ENCODE measurements at regions not wholly inside any gene's neighbourhood (a gene's known extent, or its start where the extent isn't known, plus 50 kb on each side); places are given as distances from the start of the nearest gene placed in this dataset.

DNA sequence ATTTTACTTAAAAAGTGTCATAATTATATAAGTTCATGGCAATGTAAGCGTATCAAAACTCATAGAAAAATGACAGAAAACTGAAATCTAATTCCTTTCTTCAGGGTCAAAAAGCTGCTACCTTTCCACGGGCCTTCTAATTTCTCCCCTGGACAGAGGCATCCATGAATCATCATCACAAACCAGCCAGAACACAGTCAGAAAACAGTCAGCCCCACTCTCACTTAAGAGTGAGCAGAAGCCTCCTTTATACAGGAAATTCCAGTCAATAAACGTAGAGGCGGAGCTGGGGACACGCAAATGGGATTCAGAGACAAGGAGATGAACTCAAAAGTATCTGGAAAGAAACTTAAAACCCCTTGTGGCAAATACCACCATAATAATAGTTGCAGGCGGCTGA is 54.2 kb upstream of the ABCC4 start:
- TF ChIP-seq STAT6 (CRISPR knock-in tag; conservative IDR thresholded peaks at IDR 0.05; ENCODE audit: low read depth) = no peak
- TF ChIP-seq, protein P1, sequence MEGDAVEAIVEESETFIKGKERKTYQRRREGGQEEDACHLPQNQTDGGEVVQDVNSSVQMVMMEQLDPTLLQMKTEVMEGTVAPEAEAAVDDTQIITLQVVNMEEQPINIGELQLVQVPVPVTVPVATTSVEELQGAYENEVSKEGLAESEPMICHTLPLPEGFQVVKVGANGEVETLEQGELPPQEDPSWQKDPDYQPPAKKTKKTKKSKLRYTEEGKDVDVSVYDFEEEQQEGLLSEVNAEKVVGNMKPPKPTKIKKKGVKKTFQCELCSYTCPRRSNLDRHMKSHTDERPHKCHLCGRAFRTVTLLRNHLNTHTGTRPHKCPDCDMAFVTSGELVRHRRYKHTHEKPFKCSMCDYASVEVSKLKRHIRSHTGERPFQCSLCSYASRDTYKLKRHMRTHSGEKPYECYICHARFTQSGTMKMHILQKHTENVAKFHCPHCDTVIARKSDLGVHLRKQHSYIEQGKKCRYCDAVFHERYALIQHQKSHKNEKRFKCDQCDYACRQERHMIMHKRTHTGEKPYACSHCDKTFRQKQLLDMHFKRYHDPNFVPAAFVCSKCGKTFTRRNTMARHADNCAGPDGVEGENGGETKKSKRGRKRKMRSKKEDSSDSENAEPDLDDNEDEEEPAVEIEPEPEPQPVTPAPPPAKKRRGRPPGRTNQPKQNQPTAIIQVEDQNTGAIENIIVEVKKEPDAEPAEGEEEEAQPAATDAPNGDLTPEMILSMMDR (IDR thresholded peaks at IDR 0.05) = no peak
